Endothelial cell of umbilical vein (primary cell): ENCODE measurements at regions not wholly inside any gene's neighbourhood (a gene's known extent, or its start where the extent isn't known, plus 50 kb on each side); places are given as distances from the start of the nearest gene placed in this dataset.

ENCODE experiments used
- BruUV-seq: library from RNA; stranded (reverse); fragments of 400-500 nt; replicated peaks from 2 replicates; lab custom pipeline; 2021; lab: Mats Ljungman, UMichigan
- CTCF ChIA-PET: fragments of 300-600, 350-600 bp; sonication (Branson Sonifier 250); formaldehyde crosslinking; loops from one replicate; lab custom pipeline; 2021; ENCODE audit warnings: antibody characterized with exemption, inconsistent platforms; lab: Charles Lee
- POLR2A ChIA-PET: fragments of 300-600, 350-600 bp; sonication (Branson Sonifier 250); formaldehyde crosslinking; loops from one replicate; lab custom pipeline; 2021; ENCODE audit warnings: antibody characterized with exemption, inconsistent platforms; lab: Charles Lee
- DNase-seq: peaks from one replicate; pipeline ENCODE4 v3.0.0-alpha.2; 2011; ENCODE audit warnings: low read depth, low spot score
- FAIRE-seq: peaks from 2 replicates; lab custom pipeline; 2011; peaks lifted over from hg19 to GRCh38; lab: Jason Lieb, UNC
- H2AFZ ChIP-seq: 2 replicates; pipeline ENCODE4 v1.6.0; 2012; ENCODE audit warnings: low read depth, low read length, control low read depth, inconsistent platforms
- H3K27ac ChIP-seq: 2 replicates; pipeline ENCODE4 v1.5.1; 2011; ENCODE audit warnings: low read depth, mild to moderate bottlenecking, control low read depth, low read length, moderate library complexity; ENCODE audit not compliant: insufficient read depth
- H3K27me3 ChIP-seq, 2 experiments: 2 replicates each; pipeline versions ENCODE4 v1.6.0 to v1.6.1; 2011; ENCODE audit warnings: low read length in 2 of 2, mixed read lengths in 1 of 2; ENCODE audit not compliant: control insufficient read depth in 2 of 2, insufficient read depth in 2 of 2
- H3K36me3 ChIP-seq, 2 experiments: 2 replicates in 1 of 2; 3 replicates in 1 of 2; pipeline ENCODE4 v1.5.1; 2011; ENCODE audit warnings: low read length in 2 of 2, mild to moderate bottlenecking in 1 of 2, moderate library complexity in 1 of 2; ENCODE audit not compliant: control insufficient read depth in 2 of 2, insufficient read depth in 2 of 2; ENCODE audit errors: extremely low read depth in 1 of 2
- H3K4me1 ChIP-seq: 3 replicates; pipeline ENCODE4 v1.5.1; 2011; ENCODE audit warnings: mild to moderate bottlenecking, low read length; ENCODE audit not compliant: control insufficient read depth, insufficient read depth; ENCODE audit errors: extremely low read depth
- H3K4me2 ChIP-seq: 2 replicates; pipeline ENCODE4 v1.6.1; 2011; ENCODE audit warnings: low read length, control low read depth, mixed read lengths; ENCODE audit not compliant: insufficient read depth
- H3K4me3 ChIP-seq, 3 experiments: fragments of 200-600 bp in 1 of 3; sonication (generic), shearing (Covaris generic) in 1 of 3; replicated peaks in 1 of 3; 2 replicates each; pipeline ENCODE4 v1.5.1; 2011 to 2016; ENCODE audit warnings: control low read depth in 3 of 3, low read length in 3 of 3, mild to moderate bottlenecking in 2 of 3, inconsistent platforms in 1 of 3, low read depth in 1 of 3, moderate library complexity in 1 of 3; ENCODE audit not compliant: insufficient read depth in 1 of 3
- H3K79me2 ChIP-seq: 2 replicates; pipeline ENCODE4 v1.6.0; 2012; ENCODE audit warnings: low read length, inconsistent platforms; ENCODE audit not compliant: control insufficient read depth, insufficient read depth
- H3K9ac ChIP-seq: replicated peaks from 2 replicates; pipeline ENCODE3; 2011; ENCODE audit warnings: low read length, control low read depth; ENCODE audit not compliant: insufficient read depth; ENCODE audit errors: extremely low read depth
- H3K9me1 ChIP-seq: replicated peaks from 3 replicates; pipeline ENCODE4 v1.6.0; 2011; ENCODE audit warnings: mild to moderate bottlenecking, low read length; ENCODE audit not compliant: control insufficient read depth, insufficient read depth; ENCODE audit errors: extremely low read depth
- H3K9me3 ChIP-seq: replicated peaks from 2 replicates; pipeline ENCODE4 v1.5.1; 2012; ENCODE audit warnings: low read length, inconsistent platforms; ENCODE audit not compliant: control insufficient read depth, insufficient read depth
- H4K20me1 ChIP-seq: replicated peaks from 2 replicates; pipeline ENCODE3; 2011; ENCODE audit warnings: mild to moderate bottlenecking, low read length; ENCODE audit not compliant: control insufficient read depth, insufficient read depth; ENCODE audit errors: extremely low read depth
- EZH2 ChIP-seq: IDR thresholded peaks from 2 replicates; pipeline ENCODE4 v1.6.1; 2012; ENCODE audit warnings: borderline replicate concordance, low read depth, mild to moderate bottlenecking, moderate library complexity, low read length, inconsistent platforms; ENCODE audit not compliant: severe bottlenecking
- FOS ChIP-seq: IDR thresholded peaks from 2 replicates; pipeline ENCODE4 v1.6.1; 2011; ENCODE audit warnings: mild to moderate bottlenecking, low read length, moderate library complexity, borderline replicate concordance; ENCODE audit not compliant: insufficient read depth
- GATA2 ChIP-seq: IDR thresholded peaks from 2 replicates; pipeline ENCODE4 v1.7.0; 2011; ENCODE audit warnings: low read depth, mild to moderate bottlenecking, moderate library complexity, mixed read lengths, low read length; ENCODE audit not compliant: insufficient read length, insufficient read depth
- JUN ChIP-seq: IDR thresholded peaks from 2 replicates; pipeline ENCODE4 v1.6.1; 2011; ENCODE audit warnings: borderline replicate concordance, low read depth; ENCODE audit not compliant: insufficient read length, insufficient read depth
- MYC ChIP-seq: IDR thresholded peaks from one replicate; pipeline ENCODE4 v1.6.1; 2011; ENCODE audit warnings: mild to moderate bottlenecking, low read depth, low read length
- POLR2A ChIP-seq: IDR thresholded peaks from 2 replicates; pipeline ENCODE4 v1.6.1; 2012; ENCODE audit warnings: low read depth, mild to moderate bottlenecking, control low read depth, low read length
- POLR2AphosphoS5 ChIP-seq: IDR thresholded peaks from 2 replicates; pipeline ENCODE4 v1.6.1; 2012; ENCODE audit warnings: low read depth, mild to moderate bottlenecking, control low read depth, low read length, moderate library complexity; ENCODE audit not compliant: insufficient read depth
- dilution Hi-C: fragments of 300-500 bp; cut with MboI; formaldehyde crosslinking; loops from one replicate; pipeline ENCODE4 v1.15.0; 2019; ENCODE audit warnings: low sequenced_read_pairs; ENCODE audit not compliant: extremely low pct_ligation_motif_present
- intact Hi-C: fragments of 100-400 bp; cut with micrococcal nuclease; formaldehyde crosslinking; loops from one replicate; pipeline ENCODE4 v1.10.0; 2022
- TF ChIP-seq, protein P1 (sequence below), 2 donors: IDR thresholded peaks; 1 replicate in 1 of 2; 2 replicates in 1 of 2; pipeline ENCODE4 v1.5.1; 2011; ENCODE audit warnings: low read length in 2 of 2, mild to moderate bottlenecking in 2 of 2, moderate library complexity in 2 of 2, control low read depth in 1 of 2, inconsistent platforms in 1 of 2, low read depth in 1 of 2; ENCODE audit not compliant: insufficient read depth in 1 of 2; ENCODE audit errors: extremely low read depth in 1 of 2
- TF ChIP-seq, protein P2 (sequence below): IDR thresholded peaks from 2 replicates; pipeline ENCODE4 v1.6.1; 2011; ENCODE audit not compliant: insufficient read depth, insufficient read length

- DNase-seq = no peak
- dilution Hi-C loops (no loop called here), intact Hi-C loops (no loop called here)
- Histone ChIP-seq H3K9ac (no peak overlapping the region), H3K27ac (no peak overlapping the region), H3K4me1 (no peaks in the 10 kb centered on the region), H2AFZ (no peak overlapping the region), H3K4me2 (no peak overlapping the region), H3K9me1 (no peaks in the 10 kb centered on the region), H3K27me3 (no peaks in the 10 kb centered on the region), H3K9me3 (no peaks in the 10 kb centered on the region), H3K36me3 (no peaks in the 10 kb centered on the region), H4K20me1 (no peaks in the 10 kb centered on the region), H3K4me3 (no peak overlapping the region), H3K79me2 (no peaks in the 10 kb centered on the region)
- no TSS peak for BruUV-seq
- POLR2A ChIA-PET = no interaction called here
- FAIRE-seq = no peak
- CTCF ChIA-PET = no interaction called here
- TF ChIP-seq, protein P1, sequence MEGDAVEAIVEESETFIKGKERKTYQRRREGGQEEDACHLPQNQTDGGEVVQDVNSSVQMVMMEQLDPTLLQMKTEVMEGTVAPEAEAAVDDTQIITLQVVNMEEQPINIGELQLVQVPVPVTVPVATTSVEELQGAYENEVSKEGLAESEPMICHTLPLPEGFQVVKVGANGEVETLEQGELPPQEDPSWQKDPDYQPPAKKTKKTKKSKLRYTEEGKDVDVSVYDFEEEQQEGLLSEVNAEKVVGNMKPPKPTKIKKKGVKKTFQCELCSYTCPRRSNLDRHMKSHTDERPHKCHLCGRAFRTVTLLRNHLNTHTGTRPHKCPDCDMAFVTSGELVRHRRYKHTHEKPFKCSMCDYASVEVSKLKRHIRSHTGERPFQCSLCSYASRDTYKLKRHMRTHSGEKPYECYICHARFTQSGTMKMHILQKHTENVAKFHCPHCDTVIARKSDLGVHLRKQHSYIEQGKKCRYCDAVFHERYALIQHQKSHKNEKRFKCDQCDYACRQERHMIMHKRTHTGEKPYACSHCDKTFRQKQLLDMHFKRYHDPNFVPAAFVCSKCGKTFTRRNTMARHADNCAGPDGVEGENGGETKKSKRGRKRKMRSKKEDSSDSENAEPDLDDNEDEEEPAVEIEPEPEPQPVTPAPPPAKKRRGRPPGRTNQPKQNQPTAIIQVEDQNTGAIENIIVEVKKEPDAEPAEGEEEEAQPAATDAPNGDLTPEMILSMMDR (IDR thresholded peaks at IDR 0.05; ENCODE audit: extremely low read depth in 1 of 2, insufficient read depth in 1 of 2, low read depth in 1 of 2, low read length in 2 of 2) = no peak
- no peak for TF ChIP-seq POLR2AphosphoS5
- TF ChIP-seq POLR2A = no peak
- TF ChIP-seq JUN = no peak
- no peak for TF ChIP-seq EZH2
- no peak for TF ChIP-seq FOS
- TF ChIP-seq, protein P2, sequence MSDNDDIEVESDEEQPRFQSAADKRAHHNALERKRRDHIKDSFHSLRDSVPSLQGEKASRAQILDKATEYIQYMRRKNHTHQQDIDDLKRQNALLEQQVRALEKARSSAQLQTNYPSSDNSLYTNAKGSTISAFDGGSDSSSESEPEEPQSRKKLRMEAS = no peak
- TF ChIP-seq MYC = no peak
- TF ChIP-seq GATA2 = no peak
Measured at GRCh38 chr5:17772232-17772631, 138.0 kb downstream of the TAF11L14 start.
